ENCODE measurements at regions not wholly inside any gene's neighbourhood (a gene's known extent, or its start where the extent isn't known, plus 50 kb on each side); places are given as distances from the start of the nearest gene placed in this dataset.
"Not testable (repeated sequence)": the region's sequence is repeated elsewhere in the genome, so short reads cannot be mapped to it uniquely, and the experiment has no call there.

DNA sequence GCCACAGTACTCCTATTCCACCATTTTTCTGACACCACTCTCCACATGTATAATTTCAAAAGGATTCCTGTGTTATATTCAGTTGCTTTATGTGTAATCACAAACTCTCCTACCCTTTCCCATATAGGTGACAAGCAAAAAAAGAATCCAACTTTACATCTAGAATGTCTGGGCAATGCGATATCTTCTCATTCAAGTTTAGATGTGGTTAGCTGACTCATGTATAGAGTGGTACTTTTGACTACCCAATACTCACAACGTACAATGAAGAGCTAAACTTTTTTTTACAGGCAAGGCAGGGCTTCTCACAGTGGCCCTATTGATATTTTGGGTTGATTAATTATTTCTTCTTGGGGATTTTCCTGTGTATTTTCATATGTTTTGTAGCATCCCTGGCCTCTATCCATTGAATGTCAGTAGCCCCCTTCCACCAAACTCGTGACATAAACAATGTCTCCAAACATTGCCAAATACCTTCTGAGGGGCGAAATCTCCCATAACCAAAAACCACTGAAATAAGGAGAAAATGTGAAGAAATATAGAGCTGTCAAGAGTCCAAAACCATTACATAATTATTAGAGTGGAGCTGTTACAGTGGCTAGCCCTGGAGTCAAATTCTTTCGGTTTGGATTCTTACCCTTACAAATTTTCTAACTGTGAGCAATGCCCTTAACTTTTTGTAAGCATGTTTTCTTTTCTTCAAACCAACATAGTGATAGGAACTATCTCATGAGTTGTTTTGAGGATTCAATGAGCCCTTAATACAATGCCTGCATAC lies 342.6 kb downstream of the NSUN3 start:
- no peak overlapping the region for H3K27ac ChIP-seq (ENCODE audit: low read length in 2 of 2)
- Mint-ChIP-seq H3K27ac (no peak overlapping the region), H3K9me3 (ENCODE audit: insufficient read depth) (no peaks in the 10 kb centered on the region), H3K4me1 (no peaks in the 10 kb centered on the region), H3K4me3 (no peak overlapping the region), H3K27me3 (no peaks in the 10 kb centered on the region)
- no peak for ATAC-seq (ENCODE audit: low read depth)
- no peak overlapping the region for H3K4me3 ChIP-seq (ENCODE audit: control extremely low read depth in 1 of 5, extremely low read depth in 1 of 5, insufficient read depth in 1 of 5, low read depth in 2 of 5, low read length in 4 of 5)
- DNase-seq, result no peak
- TF ChIP-seq, protein P1, sequence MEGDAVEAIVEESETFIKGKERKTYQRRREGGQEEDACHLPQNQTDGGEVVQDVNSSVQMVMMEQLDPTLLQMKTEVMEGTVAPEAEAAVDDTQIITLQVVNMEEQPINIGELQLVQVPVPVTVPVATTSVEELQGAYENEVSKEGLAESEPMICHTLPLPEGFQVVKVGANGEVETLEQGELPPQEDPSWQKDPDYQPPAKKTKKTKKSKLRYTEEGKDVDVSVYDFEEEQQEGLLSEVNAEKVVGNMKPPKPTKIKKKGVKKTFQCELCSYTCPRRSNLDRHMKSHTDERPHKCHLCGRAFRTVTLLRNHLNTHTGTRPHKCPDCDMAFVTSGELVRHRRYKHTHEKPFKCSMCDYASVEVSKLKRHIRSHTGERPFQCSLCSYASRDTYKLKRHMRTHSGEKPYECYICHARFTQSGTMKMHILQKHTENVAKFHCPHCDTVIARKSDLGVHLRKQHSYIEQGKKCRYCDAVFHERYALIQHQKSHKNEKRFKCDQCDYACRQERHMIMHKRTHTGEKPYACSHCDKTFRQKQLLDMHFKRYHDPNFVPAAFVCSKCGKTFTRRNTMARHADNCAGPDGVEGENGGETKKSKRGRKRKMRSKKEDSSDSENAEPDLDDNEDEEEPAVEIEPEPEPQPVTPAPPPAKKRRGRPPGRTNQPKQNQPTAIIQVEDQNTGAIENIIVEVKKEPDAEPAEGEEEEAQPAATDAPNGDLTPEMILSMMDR (IDR thresholded peaks at IDR 0.05), result no peak
- no peak for TF ChIP-seq EZH2 (IDR thresholded peaks at IDR 0.05; ENCODE audit: borderline replicate concordance, insufficient read depth, low read depth, low read length, poor library complexity, severe bottlenecking)
- intact Hi-C loops (cut with micrococcal nuclease), result no loop called here
- no peaks in the 10 kb centered on the region for H4K20me1 ChIP-seq (ENCODE audit: control insufficient read depth, insufficient read depth, low read length, poor library complexity, severe bottlenecking)
- H3K36me3 ChIP-seq (replicated peaks in 1 of 2; ENCODE audit: control extremely low read depth in 1 of 2, control insufficient read depth in 1 of 2, extremely low read depth in 1 of 2, insufficient read depth in 2 of 2, low read length in 1 of 2), result no peaks in the 10 kb centered on the region
- ChIA-PET CTCF (no interaction called here), POLR2A (no interaction called here)
- H3K9me3 ChIP-seq (ENCODE audit: control extremely low read depth in 1 of 3, control insufficient read depth in 2 of 3, insufficient read depth in 1 of 3, low read length in 2 of 3), result peaks cover 0 to 1% (median 0%) of the 10 kb centered on the region in 3 donors
- H3K79me2 ChIP-seq (ENCODE audit: control insufficient read depth, insufficient read depth, low read length), result no peaks in the 10 kb centered on the region
- H3K4me1 ChIP-seq (ENCODE audit: control insufficient read depth in 2 of 2, insufficient read depth in 2 of 2, low read length in 2 of 2), result no peaks in the 10 kb centered on the region
- H3K9ac ChIP-seq (ENCODE audit: low read length), result no peak overlapping the region
- H3K4me2 ChIP-seq (replicated peaks; ENCODE audit: low read depth, low read length, poor library complexity, severe bottlenecking), result no peak overlapping the region
- H3K27me3 ChIP-seq (replicated peaks in 1 of 4; ENCODE audit: control extremely low read depth in 1 of 4, control insufficient read depth in 3 of 4, insufficient read depth in 4 of 4, low read length in 3 of 4), result no peaks in the 10 kb centered on the region
- no peak overlapping the region for H2AFZ ChIP-seq (ENCODE audit: insufficient read depth, low read depth, low read length, poor library complexity, severe bottlenecking)
- WGBS (ENCODE audit: insufficient coverage), result no CpG with 5 or more reads among the region's 5 CpGs

DNA sequence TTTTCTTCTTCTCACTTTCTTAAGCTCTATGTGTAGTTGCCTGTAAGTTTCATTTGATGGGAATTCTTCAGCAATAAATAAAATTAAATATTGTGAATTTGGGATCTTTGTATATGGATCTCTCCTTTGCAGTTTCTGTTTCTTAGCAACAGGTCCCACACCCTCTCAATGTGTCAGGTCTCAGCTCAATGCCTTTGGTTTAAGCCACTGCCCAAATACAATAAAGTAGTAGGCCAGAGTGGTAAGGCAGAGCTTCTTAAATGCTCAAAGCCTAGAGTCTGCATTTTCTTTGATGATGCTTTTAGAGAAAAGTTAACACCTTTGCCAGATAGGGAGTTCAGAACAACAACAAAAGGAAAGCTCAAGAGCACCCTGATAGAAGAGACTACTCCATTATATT lies 343.7 kb downstream of the NSUN3 start:
- no peaks in the 10 kb centered on the region for H3K27me3 Mint-ChIP-seq
- CTCF ChIA-PET, result no interaction called here
- no peaks in the 10 kb centered on the region for H3K4me1 Mint-ChIP-seq
- Histone ChIP-seq H3K27ac (ENCODE audit: low read length in 2 of 2) (no peak overlapping the region), H3K4me1 (ENCODE audit: control insufficient read depth in 2 of 2, insufficient read depth in 2 of 2, low read length in 2 of 2) (no peaks in the 10 kb centered on the region), H3K9me3 (ENCODE audit: control extremely low read depth in 1 of 3, control insufficient read depth in 2 of 3, insufficient read depth in 1 of 3, low read length in 2 of 3) (peaks cover 0 to 1% (median 0%) of the 10 kb centered on the region in 3 donors), H3K4me2 (replicated peaks; ENCODE audit: low read depth, low read length, poor library complexity, severe bottlenecking) (no peak overlapping the region), H4K20me1 (ENCODE audit: control insufficient read depth, insufficient read depth, low read length, poor library complexity, severe bottlenecking) (no peaks in the 10 kb centered on the region), H2AFZ (ENCODE audit: insufficient read depth, low read depth, low read length, poor library complexity, severe bottlenecking) (no peak overlapping the region), H3K4me3 (ENCODE audit: control extremely low read depth in 1 of 5, extremely low read depth in 1 of 5, insufficient read depth in 1 of 5, low read depth in 2 of 5, low read length in 4 of 5) (no peak overlapping the region), H3K27me3 (replicated peaks in 1 of 4; ENCODE audit: control extremely low read depth in 1 of 4, control insufficient read depth in 3 of 4, insufficient read depth in 4 of 4, low read length in 3 of 4) (no peaks in the 10 kb centered on the region), H3K9ac (ENCODE audit: low read length) (no peak overlapping the region), H3K79me2 (ENCODE audit: control insufficient read depth, insufficient read depth, low read length) (no peaks in the 10 kb centered on the region), H3K36me3 (replicated peaks in 1 of 2; ENCODE audit: control extremely low read depth in 1 of 2, control insufficient read depth in 1 of 2, extremely low read depth in 1 of 2, insufficient read depth in 2 of 2, low read length in 1 of 2) (no peaks in the 10 kb centered on the region)
- intact Hi-C loops (cut with micrococcal nuclease), result no loop called here
- DNase-seq, result no peak
- POLR2A ChIA-PET, result no interaction called here
- no peak for ATAC-seq (ENCODE audit: low read depth)
- no peak overlapping the region for H3K27ac Mint-ChIP-seq
- TF ChIP-seq, protein P1 (IDR thresholded peaks at IDR 0.05), result no peak
- no peak for TF ChIP-seq EZH2 (IDR thresholded peaks at IDR 0.05; ENCODE audit: borderline replicate concordance, insufficient read depth, low read depth, low read length, poor library complexity, severe bottlenecking)
- no peak overlapping the region for H3K4me3 Mint-ChIP-seq
- no peaks in the 10 kb centered on the region for H3K9me3 Mint-ChIP-seq (ENCODE audit: insufficient read depth)

DNA sequence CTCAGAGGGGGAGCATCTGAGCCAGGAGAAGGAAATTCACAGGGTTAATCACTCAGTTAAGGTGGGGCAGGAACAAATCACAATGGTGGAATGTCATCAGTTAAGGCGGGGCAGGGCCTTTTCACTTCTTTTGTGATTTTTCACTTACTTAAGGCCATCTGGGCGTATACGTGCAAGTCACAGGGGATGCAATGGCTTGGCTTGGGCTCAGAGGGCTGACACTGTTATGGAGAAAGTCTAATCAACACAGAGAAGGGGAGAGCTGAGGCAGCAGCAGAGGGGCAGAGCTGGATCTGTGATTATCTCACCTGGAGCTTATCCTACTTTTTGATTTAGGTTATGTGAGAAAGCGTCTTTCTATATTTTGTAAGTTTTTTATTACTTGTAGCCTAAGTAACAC lies 350.1 kb downstream of the NSUN3 start:
- H3K27ac ChIP-seq (ENCODE audit: low read length in 2 of 2); H3K9ac ChIP-seq (ENCODE audit: low read length); H4K20me1 ChIP-seq (ENCODE audit: control insufficient read depth, insufficient read depth, low read length, poor library complexity, severe bottlenecking); H3K9me3 Mint-ChIP-seq (ENCODE audit: insufficient read depth); H3K27me3 ChIP-seq (replicated peaks in 1 of 4; ENCODE audit: control extremely low read depth in 1 of 4, control insufficient read depth in 3 of 4, insufficient read depth in 4 of 4, low read length in 3 of 4); DNase-seq; H3K4me1 Mint-ChIP-seq; H2AFZ ChIP-seq (ENCODE audit: insufficient read depth, low read depth, low read length, poor library complexity, severe bottlenecking); H3K36me3 ChIP-seq (replicated peaks in 1 of 2; ENCODE audit: control extremely low read depth in 1 of 2, control insufficient read depth in 1 of 2, extremely low read depth in 1 of 2, insufficient read depth in 2 of 2, low read length in 1 of 2); CTCF ChIA-PET; H3K4me1 ChIP-seq (ENCODE audit: control insufficient read depth in 2 of 2, insufficient read depth in 2 of 2, low read length in 2 of 2); POLR2A ChIA-PET; intact Hi-C loops (cut with micrococcal nuclease); H3K27me3 Mint-ChIP-seq; H3K79me2 ChIP-seq (ENCODE audit: control insufficient read depth, insufficient read depth, low read length); ATAC-seq (ENCODE audit: low read depth); H3K27ac Mint-ChIP-seq; H3K9me3 ChIP-seq (ENCODE audit: control extremely low read depth in 1 of 3, control insufficient read depth in 2 of 3, insufficient read depth in 1 of 3, low read length in 2 of 3); H3K4me2 ChIP-seq (replicated peaks; ENCODE audit: low read depth, low read length, poor library complexity, severe bottlenecking); H3K4me3 Mint-ChIP-seq; H3K4me3 ChIP-seq (ENCODE audit: control extremely low read depth in 1 of 5, extremely low read depth in 1 of 5, insufficient read depth in 1 of 5, low read depth in 2 of 5, low read length in 4 of 5): not testable (repeated sequence)
- 100% methylated on average over 1 of the region's 4 CpGs for WGBS (ENCODE audit: insufficient coverage)

Data from B cell (primary cell).